ENCODE measurements at regions not wholly inside any gene's neighbourhood (a gene's known extent, or its start where the extent isn't known, plus 50 kb on each side); places are given as distances from the start of the nearest gene placed in this dataset.

- Mint-ChIP-seq H3K9me3 (peaks cover 12% of the 10 kb centered on the region), H3K27ac (no peak overlapping the region), H3K4me3 (no peak overlapping the region), H3K27me3 (ENCODE audit: low read depth) (no peaks in the 10 kb centered on the region), H3K36me3 (peaks cover 5% of the 10 kb centered on the region), H3K4me1 (peaks cover 10% of the 10 kb centered on the region)
- DNase-seq (ENCODE audit: low spot score in 2 of 2, unreplicated experiment in 2 of 2): no peak
- no peak for TF ChIP-seq CTCF (IDR thresholded peaks at IDR 0.05; ENCODE audit: unreplicated experiment)
Measured at GRCh38 chr11:90847268-90847886, 624.5 kb upstream of the CHORDC1 start.

GRCh38 chr11:90846628-90847027 lies 623.8 kb upstream of the CHORDC1 start:
- peaks cover 12% of the 10 kb centered on the region for H3K9me3 Mint-ChIP-seq
- no peak overlapping the region for H3K27ac Mint-ChIP-seq
- peaks cover 10% of the 10 kb centered on the region for H3K4me1 Mint-ChIP-seq
- no peaks in the 10 kb centered on the region for H3K27me3 Mint-ChIP-seq (ENCODE audit: low read depth)
- no peak overlapping the region for H3K4me3 Mint-ChIP-seq
- H3K36me3 Mint-ChIP-seq: peaks cover 5% of the 10 kb centered on the region
- no peak for DNase-seq (ENCODE audit: low spot score in 2 of 2, unreplicated experiment in 2 of 2)
- no peak for TF ChIP-seq CTCF (IDR thresholded peaks at IDR 0.05; ENCODE audit: unreplicated experiment)

- H3K27ac Mint-ChIP-seq: no peak overlapping the region
- DNase-seq (ENCODE audit: low spot score in 2 of 2, unreplicated experiment in 2 of 2): no peak
- no peak for TF ChIP-seq CTCF (IDR thresholded peaks at IDR 0.05; ENCODE audit: unreplicated experiment)
- H3K4me3 Mint-ChIP-seq: no peak overlapping the region
- H3K9me3 Mint-ChIP-seq: peaks cover 12% of the 10 kb centered on the region
- peaks cover 5% of the 10 kb centered on the region for H3K36me3 Mint-ChIP-seq
- peaks cover 10% of the 10 kb centered on the region for H3K4me1 Mint-ChIP-seq
- no peaks in the 10 kb centered on the region for H3K27me3 Mint-ChIP-seq (ENCODE audit: low read depth)
Measured at GRCh38 chr11:90845799-90846198, 623.0 kb upstream of the CHORDC1 start.

- peaks cover 5% of the 10 kb centered on the region for H3K36me3 Mint-ChIP-seq
- H3K4me1 Mint-ChIP-seq: peaks cover 10% of the 10 kb centered on the region
- H3K9me3 Mint-ChIP-seq: peaks cover 12% of the 10 kb centered on the region
- H3K4me3 Mint-ChIP-seq: no peak overlapping the region
- no peak overlapping the region for H3K27ac Mint-ChIP-seq
- H3K27me3 Mint-ChIP-seq (ENCODE audit: low read depth): no peaks in the 10 kb centered on the region
- no peak for TF ChIP-seq CTCF (IDR thresholded peaks at IDR 0.05; ENCODE audit: unreplicated experiment)
- DNase-seq (ENCODE audit: low spot score in 2 of 2, unreplicated experiment in 2 of 2): no peak
Measured at GRCh38 chr11:90845126-90845525, 622.3 kb upstream of the CHORDC1 start.

GRCh38 chr11:90844041-90844440 lies 621.2 kb upstream of the CHORDC1 start:
- no peak for DNase-seq (ENCODE audit: low spot score in 2 of 2, unreplicated experiment in 2 of 2)
- H3K9me3 Mint-ChIP-seq: peaks cover 11% of the 10 kb centered on the region
- peaks cover 10% of the 10 kb centered on the region for H3K4me1 Mint-ChIP-seq
- H3K27ac Mint-ChIP-seq: no peak overlapping the region
- peaks cover 6% of the 10 kb centered on the region for H3K36me3 Mint-ChIP-seq
- H3K27me3 Mint-ChIP-seq (ENCODE audit: low read depth): no peaks in the 10 kb centered on the region
- no peak overlapping the region for H3K4me3 Mint-ChIP-seq
- TF ChIP-seq CTCF (IDR thresholded peaks at IDR 0.05; ENCODE audit: unreplicated experiment): no peak

- Mint-ChIP-seq H3K27me3 (ENCODE audit: low read depth) (no peaks in the 10 kb centered on the region), H3K4me3 (no peak overlapping the region), H3K36me3 (peaks cover 7% of the 10 kb centered on the region), H3K27ac (no peak overlapping the region), H3K9me3 (peaks cover 9% of the 10 kb centered on the region), H3K4me1 (peaks cover 10% of the 10 kb centered on the region)
- no peak for DNase-seq (ENCODE audit: low spot score in 2 of 2, unreplicated experiment in 2 of 2)
- no peak for TF ChIP-seq CTCF (IDR thresholded peaks at IDR 0.05; ENCODE audit: unreplicated experiment)
Measured at GRCh38 chr11:90842681-90843080, 619.8 kb upstream of the CHORDC1 start.

All from mesothelial cell of epicardium (in vitro differentiated cells).